ENCODE measurements at regions not wholly inside any gene's neighbourhood (a gene's known extent, or its start where the extent isn't known, plus 50 kb on each side); places are given as distances from the start of the nearest gene placed in this dataset.

- no peak for DNase-seq (ENCODE audit: low spot score)
Observed at GRCh38 chr9:3049636-3050035, 205.7 kb upstream of the PUM3 start.

GRCh38 chr9:3047912-3048311, 204.0 kb upstream of the PUM3 start:
- DNase-seq (ENCODE audit: low spot score): no peak

- DNase-seq (ENCODE audit: low spot score): no peak
Observed at GRCh38 chr9:3045153-3045552, 201.3 kb upstream of the PUM3 start.

GRCh38 chr9:3043369-3043768, 199.5 kb upstream of the PUM3 start:
- no peak for DNase-seq (ENCODE audit: low spot score)

GRCh38 chr9:3040761-3041160, 196.9 kb upstream of the PUM3 start:
- DNase-seq (ENCODE audit: low spot score): no peak

GRCh38 chr9:3036333-3036700, 192.4 kb upstream of the PUM3 start:
- no peak for DNase-seq (ENCODE audit: low spot score)

- no peak for DNase-seq (ENCODE audit: low spot score)
Observed at GRCh38 chr9:3035579-3036332, 191.9 kb upstream of the PUM3 start.

- no peak for DNase-seq (ENCODE audit: low spot score)
Observed at GRCh38 chr9:3032898-3033297, 189.0 kb upstream of the PUM3 start.

- DNase-seq (ENCODE audit: low spot score): no peak
Observed at GRCh38 chr9:3028535-3028934, 184.6 kb upstream of the PUM3 start.

GRCh38 chr9:3027210-3027609, 183.3 kb upstream of the PUM3 start:
- no peak for DNase-seq (ENCODE audit: low spot score)

- no peak for DNase-seq (ENCODE audit: low spot score)
Observed at GRCh38 chr9:3023449-3023848, 179.6 kb upstream of the PUM3 start.

GRCh38 chr9:3018691-3019230, 174.9 kb upstream of the PUM3 start:
- DNase-seq (ENCODE audit: low spot score): no peak

GRCh38 chr9:3018071-3018470, 174.2 kb upstream of the PUM3 start:
- no peak for DNase-seq (ENCODE audit: low spot score)

GRCh38 chr9:3014178-3014577, 170.3 kb upstream of the PUM3 start:
- DNase-seq (ENCODE audit: low spot score): no peak

GRCh38 chr9:3012842-3013241, 168.9 kb upstream of the PUM3 start:
- DNase-seq (ENCODE audit: low spot score): no peak

- no peak for DNase-seq (ENCODE audit: low spot score)
Observed at GRCh38 chr9:3012245-3012644, 168.3 kb upstream of the PUM3 start.

- no peak for DNase-seq (ENCODE audit: low spot score)
Observed at GRCh38 chr9:3008091-3008490, 164.2 kb upstream of the PUM3 start.

- DNase-seq (ENCODE audit: low spot score): no peak
Observed at GRCh38 chr9:3007326-3007725, 163.4 kb upstream of the PUM3 start.

- no peak for DNase-seq (ENCODE audit: low spot score)
Observed at GRCh38 chr9:3006851-3007250, 163.0 kb upstream of the PUM3 start.

- no peak for DNase-seq (ENCODE audit: low spot score)
Observed at GRCh38 chr9:3004572-3004971, 160.7 kb upstream of the PUM3 start.

GRCh38 chr9:3001311-3001710, 157.4 kb upstream of the PUM3 start:
- DNase-seq (ENCODE audit: low spot score): no peak

GRCh38 chr9:2992427-2992826, 148.5 kb upstream of the PUM3 start:
- DNase-seq (ENCODE audit: low spot score): no peak

GRCh38 chr9:2991292-2991691, 147.4 kb upstream of the PUM3 start:
- DNase-seq (ENCODE audit: low spot score): no peak

GRCh38 chr9:2987679-2988078, 143.8 kb upstream of the PUM3 start:
- DNase-seq (ENCODE audit: low spot score): no peak
